Stimulated activated CD4-positive, alpha-beta T cell treated with anti-CD3 and anti-CD28 coated beads, Interleukin-2, amount 100 ng/mL, for 48 hours (primary cell): ENCODE measurements at regions not wholly inside any gene's neighbourhood (a gene's known extent, or its start where the extent isn't known, plus 50 kb on each side); places are given as distances from the start of the nearest gene placed in this dataset.
"Not testable (repeated sequence)": the region's sequence is repeated elsewhere in the genome, so short reads cannot be mapped to it uniquely, and the experiment has no call there.

ENCODE experiments used
- DNase-seq, 2 donors: peaks; one replicate each; pipeline ENCODE4 v3.0.0-alpha.2; 2020

- no peak for DNase-seq
Observed at GRCh38 chr3:70471464-70472342, 159.3 kb upstream of the MDFIC2 start.

DNA sequence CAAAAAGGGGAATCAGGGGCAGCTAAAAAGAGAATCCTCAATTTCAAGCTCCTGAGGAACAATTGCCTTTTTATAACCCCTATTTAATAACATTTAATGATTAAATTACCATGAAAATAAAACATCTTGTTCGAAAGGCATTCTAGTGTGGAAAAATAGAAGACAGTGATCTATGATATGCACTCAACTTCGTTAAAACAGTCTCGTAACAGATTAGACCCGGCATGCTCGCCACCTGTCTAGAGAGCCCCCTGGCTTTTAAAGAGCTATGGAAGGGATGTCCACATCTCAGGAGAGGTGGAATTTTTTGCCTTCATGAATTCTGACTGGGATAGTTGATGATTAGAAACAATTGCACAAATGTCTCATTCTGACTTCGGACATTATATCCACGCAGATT, 153.7 kb upstream of the MDFIC2 start:
- DNase-seq: no peak

DNA sequence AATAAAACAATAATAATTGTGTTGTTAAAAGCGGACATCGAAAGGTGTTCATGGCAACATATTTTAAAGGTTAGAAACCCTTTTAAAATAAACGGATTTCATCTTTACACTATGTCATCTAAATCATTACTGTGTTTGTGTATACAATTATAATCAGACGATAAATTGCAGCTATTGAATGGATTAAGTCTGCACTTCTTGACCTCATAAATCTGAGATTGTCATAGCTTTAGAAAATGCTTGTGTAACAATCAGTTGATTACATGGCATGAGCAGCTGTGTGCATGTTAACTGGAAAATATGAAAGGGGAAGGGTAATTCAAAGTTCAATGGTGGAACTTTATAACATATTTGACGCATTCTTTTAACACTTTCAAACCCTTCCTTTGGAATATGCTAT, 152.4 kb upstream of the MDFIC2 start:
- no peak for DNase-seq

DNA sequence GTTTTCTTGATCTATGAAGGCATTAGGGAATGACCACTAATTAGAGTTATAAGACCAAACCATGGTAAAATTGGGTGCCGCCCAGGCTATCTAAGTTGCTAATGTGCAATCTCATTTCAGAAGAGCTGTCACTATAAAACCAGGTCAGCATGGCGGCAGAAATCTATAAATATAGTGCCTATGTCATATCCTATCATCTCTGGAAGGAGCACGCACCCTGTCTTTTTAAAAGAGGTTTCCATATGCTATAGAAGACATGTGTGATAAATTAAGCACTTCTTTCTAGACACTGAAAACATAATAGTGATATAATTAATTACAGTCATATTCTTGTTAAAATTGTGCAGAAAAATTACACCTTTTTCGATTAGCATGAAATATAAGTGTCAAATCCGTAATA, 152.0 kb upstream of the MDFIC2 start:
- DNase-seq: no peak

GRCh38 chr3:70450220-70450619, 137.8 kb upstream of the MDFIC2 start:
- not testable (repeated sequence) for DNase-seq

- not testable (repeated sequence) for DNase-seq
Observed at GRCh38 chr3:70435422-70435821, 123.0 kb upstream of the MDFIC2 start.

- DNase-seq: no peak
Observed at GRCh38 chr3:70433091-70433490, 120.7 kb upstream of the MDFIC2 start.

- no peak for DNase-seq
Observed at GRCh38 chr3:70431911-70432310, 119.5 kb upstream of the MDFIC2 start.

DNA sequence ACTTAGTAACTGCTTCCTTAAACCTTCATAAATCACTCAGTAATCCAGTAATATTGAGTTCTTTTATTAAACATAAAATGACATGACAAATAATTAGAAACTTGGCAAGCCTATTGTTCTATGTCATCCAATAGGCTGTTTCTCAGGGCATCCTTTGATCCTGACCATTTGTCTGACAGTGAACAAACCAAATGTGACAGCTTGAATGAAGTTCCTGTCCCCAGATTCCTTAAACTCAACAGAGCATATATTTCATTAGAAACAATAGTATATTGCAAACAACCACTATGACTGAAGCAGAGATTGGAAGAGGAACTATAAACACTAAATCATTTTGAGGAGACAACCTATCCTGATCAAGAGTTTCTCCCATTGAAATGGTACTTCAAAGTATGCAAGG, 113.6 kb upstream of the MDFIC2 start:
- no peak for DNase-seq

GRCh38 chr3:70421506-70421905, 109.1 kb upstream of the MDFIC2 start:
- no peak for DNase-seq

DNA sequence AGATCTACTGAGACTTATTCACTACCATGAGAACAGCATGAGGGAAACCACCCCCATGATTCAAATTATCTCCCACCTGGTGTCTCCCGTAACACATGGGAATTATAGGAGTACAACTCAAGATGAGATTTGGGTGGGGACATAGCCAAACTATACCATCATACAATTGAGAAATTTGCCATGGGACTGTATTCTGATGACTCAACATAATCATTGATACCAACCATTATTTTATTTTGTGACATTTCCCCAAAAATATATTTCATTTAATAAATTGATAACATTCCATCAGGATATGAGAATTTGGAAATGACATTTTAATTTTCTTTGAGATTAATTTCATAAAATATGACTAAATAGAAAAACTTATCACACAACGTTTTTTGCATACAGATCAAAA, 96.6 kb upstream of the MDFIC2 start:
- DNase-seq: no peak

DNA sequence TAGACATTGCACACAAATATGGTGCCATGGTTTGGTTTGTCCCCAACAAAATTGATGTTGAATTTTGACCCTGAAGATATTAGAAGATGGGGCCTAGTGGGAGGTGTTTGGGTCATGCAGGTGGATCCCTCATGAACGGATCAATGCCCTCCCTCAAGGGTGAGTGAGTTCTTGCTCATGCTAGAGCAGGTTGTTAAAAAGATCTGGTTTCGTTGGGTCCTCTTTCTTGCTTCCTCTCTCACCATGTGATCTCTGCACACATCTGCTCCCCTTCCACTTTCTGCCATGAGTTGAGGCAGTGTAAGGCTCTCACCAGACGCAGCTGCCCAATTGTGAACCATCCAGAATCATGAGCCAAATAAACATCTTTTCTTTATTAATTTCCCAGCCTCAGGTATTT, 87.8 kb upstream of the MDFIC2 start:
- DNase-seq: no peak

DNA sequence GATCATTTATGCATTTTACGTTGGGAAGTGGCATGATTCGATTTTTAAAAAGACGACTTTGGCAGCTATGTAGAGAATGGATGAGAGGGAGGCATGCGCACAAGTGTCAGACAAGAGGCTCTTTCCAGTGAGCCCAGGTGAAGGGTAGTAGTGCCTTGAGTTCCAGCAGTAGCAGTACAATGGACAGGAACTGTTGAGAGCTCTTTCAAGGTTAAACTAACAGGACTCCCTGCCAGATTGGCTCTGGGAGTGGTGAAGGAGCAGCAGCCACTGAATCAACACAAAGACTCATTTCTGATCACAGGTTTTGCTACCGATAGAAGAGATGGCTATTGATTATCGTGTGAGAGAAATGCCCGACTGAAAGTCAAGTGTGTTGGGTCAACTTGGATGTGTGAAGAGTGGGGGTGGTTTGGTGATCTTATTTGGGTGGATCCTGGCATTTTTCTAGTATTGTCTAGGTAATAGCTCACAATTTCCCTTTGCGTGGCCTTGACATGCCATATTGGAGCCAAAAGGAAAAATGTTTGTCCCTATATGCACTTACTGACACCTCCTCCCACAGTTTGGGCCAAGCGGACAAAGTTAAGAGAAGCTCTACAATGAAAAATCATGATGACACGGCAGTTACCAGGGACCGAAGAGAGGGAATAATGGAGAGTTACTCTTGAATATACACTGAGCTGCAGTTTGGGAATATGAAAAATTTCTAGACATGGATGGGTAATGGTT, 81.6 kb upstream of the MDFIC2 start:
- DNase-seq: no peak

DNA sequence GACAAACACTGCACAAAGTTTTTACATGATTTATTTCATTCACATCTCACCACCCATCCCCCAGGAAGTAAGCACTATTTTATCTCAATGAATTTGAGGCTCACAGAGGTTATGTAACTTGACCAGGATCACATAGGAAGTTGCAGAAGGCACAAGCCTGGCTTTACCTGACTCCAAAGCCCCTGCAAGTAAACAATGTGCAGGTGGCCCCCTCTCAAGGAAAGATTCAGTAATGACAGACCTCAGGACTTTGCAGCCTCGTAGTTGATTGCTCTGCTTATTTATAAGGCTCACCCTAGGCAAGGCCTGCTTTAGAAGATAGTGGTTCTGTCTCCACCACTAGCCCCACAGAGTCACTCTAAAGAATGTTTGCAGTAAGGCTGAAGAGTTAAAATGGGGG, 79.8 kb upstream of the MDFIC2 start:
- DNase-seq: no peak

- DNase-seq: no peak
Observed at GRCh38 chr3:70387889-70388288, 75.5 kb upstream of the MDFIC2 start.

DNA sequence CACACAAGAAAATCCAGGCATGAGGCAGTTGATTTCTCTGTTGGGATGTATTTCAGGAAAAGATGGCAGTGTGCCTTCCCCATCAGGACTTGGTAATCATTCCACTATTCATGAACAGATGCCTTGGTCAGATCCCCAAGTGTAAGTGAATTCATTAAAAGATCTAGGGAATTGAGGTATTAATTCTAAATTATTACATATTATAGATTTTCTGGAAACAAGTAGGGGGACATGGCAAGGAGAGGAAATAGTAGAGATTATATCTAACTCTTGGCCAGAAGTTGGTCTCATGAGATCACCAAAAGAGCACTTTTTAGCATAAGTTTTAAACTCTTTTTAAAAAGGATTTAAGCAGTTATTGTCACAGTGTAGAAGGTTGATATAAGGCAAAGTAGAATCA, 74.4 kb upstream of the MDFIC2 start:
- DNase-seq: no peak

- DNase-seq: no peak
Observed at GRCh38 chr3:70386043-70386442, 73.6 kb upstream of the MDFIC2 start.

DNA sequence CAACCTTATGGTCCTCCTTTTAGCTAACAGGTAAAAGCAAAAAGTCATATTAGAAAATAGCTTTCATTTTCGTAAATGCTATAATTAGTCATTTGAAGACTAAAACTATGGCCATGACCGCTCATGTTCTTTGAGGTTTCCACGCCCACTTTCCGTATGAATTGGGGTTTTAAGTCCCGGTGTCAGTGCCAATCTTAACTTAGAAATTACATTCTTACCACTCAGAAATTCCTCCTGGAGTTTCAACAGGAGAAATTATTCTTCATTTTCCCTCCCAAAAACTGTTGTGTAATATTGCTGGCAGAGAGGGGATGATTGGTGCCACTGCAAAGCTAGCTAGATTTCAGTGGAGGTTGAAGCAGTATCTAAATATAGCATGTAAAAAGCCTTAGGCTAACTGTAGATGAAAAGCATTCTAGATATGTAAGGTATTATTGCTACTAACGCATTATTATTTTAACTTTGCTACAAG, 71.0 kb upstream of the MDFIC2 start:
- no peak for DNase-seq

GRCh38 chr3:70374179-70374578, 61.7 kb upstream of the MDFIC2 start:
- DNase-seq: no peak
